ENCODE measurements at regions not wholly inside any gene's neighbourhood (a gene's known extent, or its start where the extent isn't known, plus 50 kb on each side); places are given as distances from the start of the nearest gene placed in this dataset.

DNA sequence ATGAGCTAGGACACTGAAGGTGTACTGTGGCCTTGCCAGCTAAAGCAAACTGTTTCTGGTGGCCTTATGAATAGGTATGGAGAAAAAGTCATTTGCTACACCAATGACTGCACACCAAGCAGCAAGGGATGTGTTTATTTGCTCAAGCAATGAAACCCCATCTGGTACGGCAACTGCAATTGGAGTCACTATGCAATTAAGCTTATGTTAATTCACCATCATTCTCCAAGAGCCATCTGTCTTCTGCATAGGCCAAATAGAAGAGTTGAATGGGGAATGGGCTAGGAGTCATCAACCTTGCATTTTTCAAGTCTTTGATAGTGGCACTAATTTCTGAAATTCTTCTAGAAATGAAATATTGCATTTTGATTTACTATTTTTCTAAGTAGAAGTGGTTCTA lies 372.0 kb downstream of the KCNJ3 start:
- no peak for TF ChIP-seq POLR2A (IDR thresholded peaks at IDR 0.05)
- TF ChIP-seq CTCF (IDR thresholded peaks at IDR 0.05) = no peak

Data from heart left ventricle (tissue), 13 donors.